ENCODE measurements at regions not wholly inside any gene's neighbourhood (a gene's known extent, or its start where the extent isn't known, plus 50 kb on each side); places are given as distances from the start of the nearest gene placed in this dataset.

- DNase-seq: no peak
Observed at GRCh38 chr14:41409806-41410205, 196.9 kb upstream of the LRFN5 start.

DNA sequence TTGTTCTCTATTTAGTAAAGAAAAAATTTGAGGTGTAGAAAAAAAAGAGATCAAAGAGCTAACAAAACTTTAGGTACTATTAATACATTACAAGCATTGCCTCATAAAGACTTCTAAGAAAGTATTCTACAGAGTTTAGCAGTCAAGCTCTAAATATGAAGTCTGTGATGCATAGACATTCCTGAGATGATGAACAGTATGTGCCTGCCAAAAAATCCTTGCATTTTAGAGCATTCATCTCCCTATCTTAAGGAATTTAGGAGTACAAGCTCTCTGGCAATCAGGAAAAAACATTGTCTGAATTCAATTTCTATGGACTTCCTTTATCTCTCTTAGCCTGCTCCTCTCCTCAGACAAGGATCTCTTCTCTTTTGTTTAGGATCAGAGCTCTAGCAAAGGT is 202.6 kb upstream of the LRFN5 start:
- DNase-seq: no peak

- no peak for DNase-seq
Observed at GRCh38 chr14:41403360-41403759, 203.3 kb upstream of the LRFN5 start.

DNA sequence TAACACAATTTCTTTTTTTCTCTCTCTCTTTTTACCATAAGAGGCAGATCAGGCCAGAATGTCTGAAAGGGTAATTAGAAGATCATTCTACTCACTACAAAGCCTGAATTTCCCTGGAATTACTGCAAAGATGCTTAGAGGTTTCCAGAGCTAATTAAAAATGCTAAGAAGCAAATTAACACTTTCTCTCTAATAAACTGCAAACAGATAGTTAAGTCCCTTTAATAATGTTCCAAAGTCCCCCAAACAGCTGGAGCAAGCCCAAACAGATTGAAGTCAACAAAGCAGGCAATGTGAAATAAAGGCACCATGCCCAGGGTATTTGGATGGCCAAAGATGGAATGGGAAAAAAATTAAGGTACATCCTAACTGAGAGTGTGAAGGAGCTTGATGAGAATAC is 208.8 kb upstream of the LRFN5 start:
- DNase-seq: no peak

DNA sequence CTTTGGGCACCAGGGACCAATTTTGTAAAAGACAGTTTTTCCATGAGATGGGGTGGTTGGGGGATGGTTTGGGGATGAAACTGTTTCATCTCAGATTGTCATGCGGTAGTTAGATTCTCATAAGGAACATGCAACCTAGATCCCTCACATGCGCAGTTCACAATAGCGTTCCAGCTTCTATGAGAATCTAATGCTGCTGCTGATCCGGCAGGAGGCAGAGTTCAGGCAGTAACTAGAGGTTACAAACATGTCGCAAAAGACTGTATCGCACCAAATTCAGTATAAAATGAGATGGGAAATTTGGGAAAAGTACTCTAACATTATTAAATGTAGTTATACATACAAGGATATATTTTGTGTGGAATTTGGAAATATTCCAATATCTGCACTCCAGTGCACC is 213.2 kb upstream of the LRFN5 start:
- no peak for DNase-seq

GRCh38 chr14:41392226-41392625 is 214.4 kb upstream of the LRFN5 start:
- DNase-seq: no peak

- DNase-seq: no peak
Observed at GRCh38 chr14:41389355-41389754, 217.3 kb upstream of the LRFN5 start.

GRCh38 chr14:41385797-41386196 is 220.9 kb upstream of the LRFN5 start:
- DNase-seq: no peak

- no peak for DNase-seq
Observed at GRCh38 chr14:41380017-41380416, 226.7 kb upstream of the LRFN5 start.

DNA sequence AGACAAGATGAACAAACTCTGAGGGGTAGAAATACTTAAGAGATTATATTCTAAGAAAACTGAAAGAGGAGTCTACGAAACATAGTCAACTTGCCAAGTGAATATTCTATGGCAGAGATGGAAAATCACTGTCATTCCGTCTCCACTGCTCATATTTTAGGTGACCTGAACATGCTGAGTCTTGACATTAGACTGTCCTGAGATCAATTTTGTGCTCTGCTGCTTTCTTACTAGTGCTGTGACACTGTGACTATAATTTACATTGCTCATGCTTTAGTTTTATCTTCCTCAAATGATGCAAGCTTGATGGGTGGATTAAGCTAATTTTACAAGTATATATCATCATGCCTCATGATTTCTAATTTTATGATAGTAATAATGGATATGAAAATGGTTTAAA is 228.2 kb upstream of the LRFN5 start:
- no peak for DNase-seq

- DNase-seq: no peak
Observed at GRCh38 chr14:41377932-41378331, 228.7 kb upstream of the LRFN5 start.

DNA sequence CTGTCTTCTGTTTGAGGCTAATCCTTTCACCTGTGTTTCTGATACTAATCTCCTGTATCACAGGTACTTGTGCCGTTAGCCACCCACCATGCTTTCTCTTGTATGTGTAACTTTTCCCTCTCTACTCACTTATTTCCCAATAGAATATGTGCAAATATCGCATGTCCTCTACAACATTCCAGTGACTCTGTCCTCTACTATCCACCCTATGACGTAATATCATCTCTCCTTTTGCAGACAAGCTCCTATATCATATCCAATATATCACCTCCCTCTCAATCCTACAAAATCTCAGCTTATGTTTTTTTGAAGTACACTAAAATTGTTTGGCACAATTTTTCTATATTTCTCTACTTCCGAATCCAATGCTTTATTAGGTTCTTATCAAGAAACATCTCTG is 232.6 kb upstream of the LRFN5 start:
- DNase-seq: no peak

DNA sequence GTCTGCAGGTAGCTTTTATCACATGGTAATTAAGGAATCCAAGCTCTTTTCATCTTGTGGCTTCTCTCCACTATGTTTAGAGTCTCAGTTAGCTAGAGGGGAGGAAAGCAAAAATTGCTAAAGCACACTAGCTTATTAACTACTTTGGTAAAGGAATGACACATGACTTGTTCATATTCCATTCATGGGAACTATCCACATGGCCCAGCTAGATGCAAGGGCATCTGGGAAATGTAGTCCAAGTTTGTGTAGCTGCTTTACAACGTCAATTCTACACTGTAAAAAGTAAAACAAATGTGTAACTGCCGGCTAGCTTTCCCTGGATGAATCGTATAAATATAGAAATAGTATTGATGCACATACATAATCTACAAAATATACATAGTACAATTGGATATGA is 244.5 kb upstream of the LRFN5 start:
- no peak for DNase-seq

GRCh38 chr14:41360126-41360525 is 246.6 kb upstream of the LRFN5 start:
- no peak for DNase-seq

- no peak for DNase-seq
Observed at GRCh38 chr14:41355866-41356265, 250.8 kb upstream of the LRFN5 start.

DNA sequence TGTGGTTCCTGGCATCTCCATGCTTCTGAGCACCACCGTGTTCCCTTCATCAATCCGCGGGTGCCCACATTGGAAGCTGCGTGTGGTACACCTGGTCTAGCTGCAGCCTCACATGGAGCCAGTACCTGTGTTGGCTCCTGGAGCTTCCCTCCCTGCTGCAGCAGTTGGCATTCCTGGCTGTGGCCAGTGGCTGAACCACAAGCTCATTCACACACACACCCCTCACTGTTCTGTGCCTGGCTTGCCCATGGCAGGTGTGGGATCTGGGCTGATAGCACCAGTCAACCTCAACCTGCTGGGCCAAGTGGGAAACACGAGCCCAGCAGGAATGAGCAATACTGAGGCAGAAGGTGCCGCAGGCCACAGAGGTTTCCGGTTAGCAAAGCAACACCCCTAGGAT is 256.2 kb upstream of the LRFN5 start:
- no peak for DNase-seq

DNA sequence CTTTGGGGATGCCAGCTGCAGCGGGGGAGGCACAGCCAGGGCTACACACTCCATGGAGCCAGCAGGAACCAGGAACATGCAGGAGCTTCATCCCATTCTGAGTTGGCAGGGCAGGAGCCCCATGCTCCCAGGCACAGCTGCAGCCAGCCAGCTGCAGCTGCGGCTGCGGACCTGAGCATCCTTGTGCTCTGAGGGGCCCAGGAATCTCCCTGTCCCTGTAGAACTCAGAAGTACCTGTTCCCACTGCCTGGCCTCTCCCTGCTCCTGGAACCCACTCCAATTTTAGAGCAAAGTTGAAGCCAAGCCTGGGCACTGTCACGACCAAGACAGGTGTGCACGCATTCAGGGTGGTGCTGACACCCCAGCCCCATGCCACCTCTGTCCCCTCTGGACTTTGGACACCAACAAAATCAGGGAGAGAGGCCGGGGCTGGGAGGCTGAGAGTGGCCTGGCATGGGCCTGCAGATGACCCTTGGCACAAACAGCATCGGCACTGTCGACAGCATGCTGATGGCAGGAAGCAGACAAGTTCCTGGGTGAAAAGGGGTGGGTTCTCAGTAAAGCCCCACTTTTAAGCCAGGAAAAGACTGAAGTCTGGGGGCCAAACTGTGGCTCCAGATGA is 257.3 kb upstream of the LRFN5 start:
- DNase-seq: no peak

- DNase-seq: no peak
Observed at GRCh38 chr14:41343857-41344256, 262.8 kb upstream of the LRFN5 start.

DNA sequence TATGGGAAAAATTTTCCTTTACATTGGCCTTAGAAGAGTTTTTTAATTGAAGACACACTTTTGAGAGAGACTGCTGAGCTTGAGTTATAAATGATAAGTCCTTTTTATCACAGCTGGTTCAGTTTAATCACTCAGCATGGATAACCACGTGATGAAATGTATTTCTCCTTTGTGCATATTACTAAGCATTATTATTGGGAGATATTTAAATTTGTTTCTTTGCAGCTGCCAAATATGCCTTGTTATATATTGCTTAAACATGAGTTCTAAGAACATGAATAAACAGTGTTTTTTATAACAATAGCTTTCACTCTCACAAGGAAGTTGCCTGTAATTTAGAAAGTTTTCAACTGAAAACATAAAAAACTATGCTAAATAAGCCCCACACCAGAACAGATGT is 293.5 kb upstream of the LRFN5 start:
- no peak for DNase-seq

- DNase-seq: no peak
Observed at GRCh38 chr14:41303506-41303905, 303.2 kb upstream of the LRFN5 start.

GRCh38 chr14:41302776-41303175 is 303.9 kb upstream of the LRFN5 start:
- DNase-seq: no peak

GRCh38 chr14:41299924-41300323 is 306.8 kb upstream of the LRFN5 start:
- DNase-seq: no peak

- DNase-seq: no peak
Observed at GRCh38 chr14:41298328-41298690, 308.4 kb upstream of the LRFN5 start.

Measured in anterior cingulate cortex (tissue), 58 donors.